Esophagus squamous epithelium (tissue), 4 donors: ENCODE measurements at regions not wholly inside any gene's neighbourhood (a gene's known extent, or its start where the extent isn't known, plus 50 kb on each side); places are given as distances from the start of the nearest gene placed in this dataset.

ENCODE experiments used
- POLR2A ChIP-seq, 4 donors: fragments of 450-650 bp; IDR thresholded peaks; one replicate each; pipeline ENCODE4 v1.6.1; 2017; ENCODE audit warnings: antibody characterized with exemption in 4 of 4, mild to moderate bottlenecking in 4 of 4, moderate library complexity in 3 of 4
- TF ChIP-seq, protein P1 (sequence below), 6 experiments: fragments of 450-650 bp in 4 of 6; fragments of 200-600 bp in 2 of 6; sonication (generic) in 2 of 6; IDR thresholded peaks; one replicate each; pipeline ENCODE4 v1.5.1; 2016 to 2019; ENCODE audit warnings: antibody characterized with exemption in 6 of 6, mild to moderate bottlenecking in 4 of 6, moderate library complexity in 4 of 6

DNA sequence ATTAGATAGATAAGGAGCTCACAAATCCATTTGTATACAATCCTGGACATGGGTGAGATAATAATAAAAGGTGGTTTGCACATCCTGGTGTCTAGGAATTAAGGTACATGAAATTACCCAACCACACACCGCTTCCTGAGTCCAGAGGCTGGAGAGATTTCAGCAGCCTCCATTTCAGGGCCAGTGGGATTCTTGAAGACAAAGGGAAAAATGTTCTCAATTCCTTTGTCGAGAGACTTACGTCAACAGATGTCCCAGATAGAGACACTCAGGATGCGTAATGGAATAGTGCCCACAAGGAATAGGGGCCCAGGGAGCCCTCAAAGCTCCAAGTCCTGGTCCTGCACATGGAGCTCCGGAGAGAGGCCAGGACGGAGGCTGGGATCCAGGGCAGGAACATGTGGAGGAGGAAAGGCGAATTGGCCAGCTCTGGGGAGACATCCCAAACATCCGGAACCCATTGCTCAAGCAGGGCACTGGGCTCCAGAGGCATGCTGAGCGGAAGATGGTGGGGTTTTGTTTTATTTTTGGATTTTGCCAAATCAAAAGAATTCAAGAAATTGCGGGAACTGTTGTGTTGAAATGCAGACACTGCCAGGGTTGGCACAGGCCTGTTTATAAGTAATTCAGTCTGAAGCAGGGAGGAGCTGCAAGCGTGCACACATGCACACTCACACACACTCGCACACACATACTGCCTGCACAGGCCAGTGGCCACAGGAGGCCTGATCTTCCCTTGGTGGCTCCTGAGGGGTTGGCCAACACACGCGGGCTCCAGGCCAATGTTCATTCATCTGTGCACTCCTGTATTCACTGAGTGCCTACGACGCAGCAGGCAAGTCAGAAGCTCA is 97.2 kb downstream of the NOG start:
- TF ChIP-seq, protein P1, sequence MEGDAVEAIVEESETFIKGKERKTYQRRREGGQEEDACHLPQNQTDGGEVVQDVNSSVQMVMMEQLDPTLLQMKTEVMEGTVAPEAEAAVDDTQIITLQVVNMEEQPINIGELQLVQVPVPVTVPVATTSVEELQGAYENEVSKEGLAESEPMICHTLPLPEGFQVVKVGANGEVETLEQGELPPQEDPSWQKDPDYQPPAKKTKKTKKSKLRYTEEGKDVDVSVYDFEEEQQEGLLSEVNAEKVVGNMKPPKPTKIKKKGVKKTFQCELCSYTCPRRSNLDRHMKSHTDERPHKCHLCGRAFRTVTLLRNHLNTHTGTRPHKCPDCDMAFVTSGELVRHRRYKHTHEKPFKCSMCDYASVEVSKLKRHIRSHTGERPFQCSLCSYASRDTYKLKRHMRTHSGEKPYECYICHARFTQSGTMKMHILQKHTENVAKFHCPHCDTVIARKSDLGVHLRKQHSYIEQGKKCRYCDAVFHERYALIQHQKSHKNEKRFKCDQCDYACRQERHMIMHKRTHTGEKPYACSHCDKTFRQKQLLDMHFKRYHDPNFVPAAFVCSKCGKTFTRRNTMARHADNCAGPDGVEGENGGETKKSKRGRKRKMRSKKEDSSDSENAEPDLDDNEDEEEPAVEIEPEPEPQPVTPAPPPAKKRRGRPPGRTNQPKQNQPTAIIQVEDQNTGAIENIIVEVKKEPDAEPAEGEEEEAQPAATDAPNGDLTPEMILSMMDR (IDR thresholded peaks at IDR 0.05) = no peak
- TF ChIP-seq POLR2A (IDR thresholded peaks at IDR 0.05) = no peak
